ENCODE measurements at regions not wholly inside any gene's neighbourhood (a gene's known extent, or its start where the extent isn't known, plus 50 kb on each side); places are given as distances from the start of the nearest gene placed in this dataset.

DNA sequence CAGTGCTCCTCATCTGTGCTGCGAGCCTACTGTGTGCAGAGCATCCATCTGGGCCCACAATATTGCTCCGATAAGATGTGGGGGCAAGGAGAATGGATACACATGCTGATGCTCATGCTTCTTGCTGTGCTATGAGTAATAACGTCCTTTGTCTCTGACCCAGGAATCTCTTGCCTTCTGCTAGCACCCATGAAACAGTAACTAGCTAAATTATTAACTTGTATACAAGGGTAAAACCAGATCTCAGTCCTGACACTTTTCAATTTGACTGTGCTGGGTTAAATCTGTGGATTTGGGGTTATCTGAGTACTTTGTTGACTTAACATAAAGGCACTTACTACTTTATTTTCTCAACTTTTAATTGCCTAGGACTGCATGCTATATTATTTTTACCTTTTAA lies 357.6 kb downstream of the SLC4A3 start:
- H3K79me2 ChIP-seq (ENCODE audit: insufficient read depth, low read length): no peaks in the 10 kb centered on the region
- no peak overlapping the region for H2AFZ ChIP-seq (ENCODE audit: low read depth, low read length)
- H3K4me1 Mint-ChIP-seq (ENCODE audit: low read depth, unreplicated experiment): peaks cover 6% of the 10 kb centered on the region
- H4K20me1 ChIP-seq (ENCODE audit: insufficient read depth, low read length): no peaks in the 10 kb centered on the region
- no peak overlapping the region for H3K27ac ChIP-seq (ENCODE audit: low read depth, low read length)
- TF ChIP-seq, protein P1, sequence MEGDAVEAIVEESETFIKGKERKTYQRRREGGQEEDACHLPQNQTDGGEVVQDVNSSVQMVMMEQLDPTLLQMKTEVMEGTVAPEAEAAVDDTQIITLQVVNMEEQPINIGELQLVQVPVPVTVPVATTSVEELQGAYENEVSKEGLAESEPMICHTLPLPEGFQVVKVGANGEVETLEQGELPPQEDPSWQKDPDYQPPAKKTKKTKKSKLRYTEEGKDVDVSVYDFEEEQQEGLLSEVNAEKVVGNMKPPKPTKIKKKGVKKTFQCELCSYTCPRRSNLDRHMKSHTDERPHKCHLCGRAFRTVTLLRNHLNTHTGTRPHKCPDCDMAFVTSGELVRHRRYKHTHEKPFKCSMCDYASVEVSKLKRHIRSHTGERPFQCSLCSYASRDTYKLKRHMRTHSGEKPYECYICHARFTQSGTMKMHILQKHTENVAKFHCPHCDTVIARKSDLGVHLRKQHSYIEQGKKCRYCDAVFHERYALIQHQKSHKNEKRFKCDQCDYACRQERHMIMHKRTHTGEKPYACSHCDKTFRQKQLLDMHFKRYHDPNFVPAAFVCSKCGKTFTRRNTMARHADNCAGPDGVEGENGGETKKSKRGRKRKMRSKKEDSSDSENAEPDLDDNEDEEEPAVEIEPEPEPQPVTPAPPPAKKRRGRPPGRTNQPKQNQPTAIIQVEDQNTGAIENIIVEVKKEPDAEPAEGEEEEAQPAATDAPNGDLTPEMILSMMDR (IDR thresholded peaks at IDR 0.05; ENCODE audit: insufficient read depth, low read depth, low read length): no peak
- TF ChIP-seq EZH2 (IDR thresholded peaks at IDR 0.05; ENCODE audit: insufficient read depth, low read length): no peak
- H3K4me3 ChIP-seq (ENCODE audit: insufficient read depth, low read depth, low read length): no peak overlapping the region
- H3K9me3 Mint-ChIP-seq (ENCODE audit: unreplicated experiment): peaks cover 3% of the 10 kb centered on the region
- H3K36me3 Mint-ChIP-seq (ENCODE audit: low read depth, unreplicated experiment): no peaks in the 10 kb centered on the region
- no peak for FAIRE-seq
- H3K36me3 ChIP-seq (ENCODE audit: insufficient read depth, low read length): no peaks in the 10 kb centered on the region
- H3K27me3 Mint-ChIP-seq (ENCODE audit: low read depth, unreplicated experiment): no peaks in the 10 kb centered on the region
- H3K9me3 ChIP-seq (ENCODE audit: insufficient read depth, low read depth, low read length): no peaks in the 10 kb centered on the region
- H3K27ac Mint-ChIP-seq (ENCODE audit: unreplicated experiment): no peak overlapping the region
- H3K27me3 ChIP-seq (ENCODE audit: insufficient read depth, low read length): no peaks in the 10 kb centered on the region
- H3K9ac ChIP-seq (ENCODE audit: low read length): no peak overlapping the region
- DNase-seq (ENCODE audit: low read depth): no peak
- no peaks in the 10 kb centered on the region for H3K4me1 ChIP-seq (ENCODE audit: insufficient read depth, low read length)
- H3K4me2 ChIP-seq (ENCODE audit: low read length): no peak overlapping the region
- no peak overlapping the region for H3K4me3 Mint-ChIP-seq (ENCODE audit: unreplicated experiment)

DNA sequence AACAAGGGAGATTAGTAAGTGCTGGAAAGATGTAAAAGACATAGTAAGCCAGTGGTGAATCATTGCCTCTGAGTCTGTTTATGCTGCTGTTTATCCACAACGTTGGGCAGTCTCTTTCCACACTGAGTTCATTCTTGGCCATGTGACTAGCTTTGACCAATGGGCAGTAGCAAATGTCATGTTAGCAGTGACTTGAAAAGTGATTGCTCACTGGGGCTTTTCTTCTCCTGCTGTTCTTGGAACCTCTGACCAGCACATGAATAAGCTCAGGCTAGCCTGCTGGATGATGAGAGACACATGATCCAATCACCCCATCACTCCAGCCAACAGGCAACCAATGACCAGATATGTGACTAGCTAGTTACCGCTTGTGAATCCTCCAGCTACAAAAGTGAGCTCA lies 360.4 kb downstream of the SLC4A3 start:
- Histone ChIP-seq H3K9me3 (ENCODE audit: insufficient read depth, low read depth, low read length) (no peaks in the 10 kb centered on the region), H3K27ac (ENCODE audit: low read depth, low read length) (peak overlapping the region; percentile 38), H4K20me1 (ENCODE audit: insufficient read depth, low read length) (no peaks in the 10 kb centered on the region), H3K36me3 (ENCODE audit: insufficient read depth, low read length) (no peaks in the 10 kb centered on the region), H3K4me3 (ENCODE audit: insufficient read depth, low read depth, low read length) (no peak overlapping the region), H3K4me2 (ENCODE audit: low read length) (no peak overlapping the region), H3K27me3 (ENCODE audit: insufficient read depth, low read length) (no peaks in the 10 kb centered on the region), H3K79me2 (ENCODE audit: insufficient read depth, low read length) (no peaks in the 10 kb centered on the region), H3K9ac (ENCODE audit: low read length) (no peak overlapping the region), H2AFZ (ENCODE audit: low read depth, low read length) (no peak overlapping the region), H3K4me1 (ENCODE audit: insufficient read depth, low read length) (no peaks in the 10 kb centered on the region)
- TF ChIP-seq, protein P1 (IDR thresholded peaks at IDR 0.05; ENCODE audit: insufficient read depth, low read depth, low read length): no peak
- TF ChIP-seq EZH2 (IDR thresholded peaks at IDR 0.05; ENCODE audit: insufficient read depth, low read length): no peak
- peak; percentile 13 for FAIRE-seq
- H3K4me1 Mint-ChIP-seq (ENCODE audit: low read depth, unreplicated experiment): peaks cover 7% of the 10 kb centered on the region
- no peak overlapping the region for H3K27ac Mint-ChIP-seq (ENCODE audit: unreplicated experiment)
- no peaks in the 10 kb centered on the region for H3K36me3 Mint-ChIP-seq (ENCODE audit: low read depth, unreplicated experiment)
- H3K4me3 Mint-ChIP-seq (ENCODE audit: unreplicated experiment): no peak overlapping the region
- no peaks in the 10 kb centered on the region for H3K27me3 Mint-ChIP-seq (ENCODE audit: low read depth, unreplicated experiment)
- peak; percentile 76 for DNase-seq (ENCODE audit: low read depth)
- peaks cover 3% of the 10 kb centered on the region for H3K9me3 Mint-ChIP-seq (ENCODE audit: unreplicated experiment)

DNA sequence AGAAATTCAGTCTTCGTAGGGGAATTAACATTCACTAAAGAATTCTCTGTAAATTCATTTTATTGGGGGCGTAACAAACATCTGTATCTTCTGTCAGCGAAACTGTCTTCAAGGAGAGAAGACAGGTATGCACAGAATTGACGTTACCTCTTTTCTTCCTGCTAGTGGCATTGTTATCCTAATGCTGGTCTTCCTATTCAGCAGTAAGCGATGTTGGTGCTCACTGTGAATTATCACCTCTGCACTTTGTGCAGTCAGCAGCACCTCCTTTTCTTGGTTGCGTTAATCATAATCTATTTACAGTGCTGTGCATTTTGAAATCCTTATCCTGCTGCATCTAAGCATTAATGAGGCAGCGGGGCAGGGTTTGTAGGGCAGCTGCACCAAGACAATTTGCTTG lies 362.3 kb downstream of the SLC4A3 start:
- H3K4me1 Mint-ChIP-seq (ENCODE audit: low read depth, unreplicated experiment): peaks cover 7% of the 10 kb centered on the region
- Histone ChIP-seq H4K20me1 (ENCODE audit: insufficient read depth, low read length) (no peaks in the 10 kb centered on the region), H3K27me3 (ENCODE audit: insufficient read depth, low read length) (no peaks in the 10 kb centered on the region), H3K36me3 (ENCODE audit: insufficient read depth, low read length) (no peaks in the 10 kb centered on the region), H3K79me2 (ENCODE audit: insufficient read depth, low read length) (no peaks in the 10 kb centered on the region), H2AFZ (ENCODE audit: low read depth, low read length) (no peak overlapping the region), H3K4me1 (ENCODE audit: insufficient read depth, low read length) (no peaks in the 10 kb centered on the region), H3K9me3 (ENCODE audit: insufficient read depth, low read depth, low read length) (no peaks in the 10 kb centered on the region), H3K9ac (ENCODE audit: low read length) (no peak overlapping the region), H3K4me3 (ENCODE audit: insufficient read depth, low read depth, low read length) (no peak overlapping the region), H3K27ac (ENCODE audit: low read depth, low read length) (no peak overlapping the region), H3K4me2 (ENCODE audit: low read length) (no peak overlapping the region)
- H3K4me3 Mint-ChIP-seq (ENCODE audit: unreplicated experiment): no peak overlapping the region
- H3K27me3 Mint-ChIP-seq (ENCODE audit: low read depth, unreplicated experiment): peaks cover 2% of the 10 kb centered on the region
- no peak for DNase-seq (ENCODE audit: low read depth)
- H3K27ac Mint-ChIP-seq (ENCODE audit: unreplicated experiment): no peak overlapping the region
- peaks cover 2% of the 10 kb centered on the region for H3K9me3 Mint-ChIP-seq (ENCODE audit: unreplicated experiment)
- no peak for FAIRE-seq
- no peaks in the 10 kb centered on the region for H3K36me3 Mint-ChIP-seq (ENCODE audit: low read depth, unreplicated experiment)
- TF ChIP-seq, protein P1 (IDR thresholded peaks at IDR 0.05; ENCODE audit: insufficient read depth, low read depth, low read length): no peak
- TF ChIP-seq EZH2 (IDR thresholded peaks at IDR 0.05; ENCODE audit: insufficient read depth, low read length): no peak
